Gastroesophageal sphincter (tissue), 3 donors: ENCODE measurements at regions not wholly inside any gene's neighbourhood (a gene's known extent, or its start where the extent isn't known, plus 50 kb on each side); places are given as distances from the start of the nearest gene placed in this dataset.
A peak's percentile ranks its signal among the peaks of the same experiment; 100 is the strongest.

ENCODE experiments used
- CTCF ChIP-seq, 4 experiments: fragments of 200-600 bp in 2 of 4; fragments of 450-650 bp in 2 of 4; sonication (generic) in 1 of 4; IDR thresholded peaks; one replicate each; pipeline ENCODE4 v1.5.1; 2017 to 2019; ENCODE audit warnings: antibody characterized with exemption in 4 of 4, mild to moderate bottlenecking in 2 of 4, moderate library complexity in 2 of 4
- POLR2AphosphoS5 ChIP-seq: sonication (generic); formaldehyde crosslinking; IDR thresholded peaks from one replicate; pipeline ENCODE4 v1.6.1; 2017; ENCODE audit warnings: antibody characterized with exemption

- TF ChIP-seq CTCF (IDR thresholded peaks at IDR 0.05), result peak; percentile 25 to 89 (median 71)
- TF ChIP-seq POLR2AphosphoS5, result no peak
Measured at GRCh38 chr6:30396833-30397479, 52.0 kb downstream of the RPP21 start.
